H9 (cell line): ENCODE measurements at regions not wholly inside any gene's neighbourhood (a gene's known extent, or its start where the extent isn't known, plus 50 kb on each side); places are given as distances from the start of the nearest gene placed in this dataset.

Experiments
- DNase-seq: peaks from one replicate; pipeline ENCODE4 v3.0.0-alpha.2; 2017
- H2AFZ ChIP-seq: one replicate; pipeline ENCODE4 v1.6.1; 2013; ENCODE audit warnings: mild to moderate bottlenecking, low read length, control low read depth, moderate library complexity
- H2AK5ac ChIP-seq: 2 replicates; pipeline ENCODE4 v1.6.1; 2013; ENCODE audit warnings: low read length, control low read depth, mixed read lengths; ENCODE audit not compliant: insufficient read length
- H2BK120ac ChIP-seq: one replicate; pipeline ENCODE4 v1.6.1; 2013; ENCODE audit warnings: low read depth, mild to moderate bottlenecking, low read length, control low read depth, inconsistent platforms; ENCODE audit not compliant: poor library complexity, severe bottlenecking
- H2BK12ac ChIP-seq: 2 replicates; pipeline ENCODE4 v1.6.1; 2013; ENCODE audit warnings: low read length, control low read depth, mixed read lengths, low read depth; ENCODE audit not compliant: insufficient read length
- H2BK15ac ChIP-seq: 2 replicates; pipeline ENCODE4 v1.6.1; 2013; ENCODE audit warnings: low read depth, low read length, control low read depth
- H2BK20ac ChIP-seq: one replicate; pipeline ENCODE4 v1.6.1; 2013; ENCODE audit warnings: low read depth, mild to moderate bottlenecking, low read length, control low read depth, inconsistent platforms; ENCODE audit not compliant: poor library complexity, severe bottlenecking
- H2BK5ac ChIP-seq: 2 replicates; pipeline ENCODE4 v1.6.1; 2013; ENCODE audit warnings: low read length, control low read depth, mixed read lengths; ENCODE audit not compliant: insufficient read length
- H3K14ac ChIP-seq: 2 replicates; pipeline ENCODE4 v1.6.1; 2013; ENCODE audit warnings: low read length, control low read depth; ENCODE audit not compliant: insufficient read depth
- H3K18ac ChIP-seq: 2 replicates; pipeline ENCODE4 v1.6.1; 2013; ENCODE audit warnings: low read depth, mild to moderate bottlenecking, mixed read lengths, low read length, control low read depth; ENCODE audit not compliant: insufficient read length
- H3K23ac ChIP-seq: 2 replicates; pipeline ENCODE4 v1.6.1; 2013; ENCODE audit warnings: low read length, control low read depth, mixed read lengths, low read depth; ENCODE audit not compliant: insufficient read length
- H3K23me2 ChIP-seq: 2 replicates; pipeline ENCODE4 v1.6.1; 2013; ENCODE audit warnings: low read depth, mild to moderate bottlenecking, mixed read lengths, low read length, control low read depth; ENCODE audit not compliant: insufficient read length, poor library complexity, severe bottlenecking
- H3K27ac ChIP-seq: 2 replicates; pipeline ENCODE4 v1.5.1; 2013; ENCODE audit warnings: low read length, control low read depth, mixed read lengths, low read depth; ENCODE audit not compliant: insufficient read length
- H3K27me3 ChIP-seq: 2 replicates; pipeline ENCODE4 v1.6.1; 2013; ENCODE audit warnings: low read length, control low read depth, inconsistent platforms; ENCODE audit not compliant: insufficient read depth
- H3K4ac ChIP-seq: 2 replicates; pipeline ENCODE4 v1.6.1; 2013; ENCODE audit warnings: low read depth, mild to moderate bottlenecking, control low read depth, inconsistent platforms, low read length, moderate library complexity
- H3K4me1 ChIP-seq: 2 replicates; pipeline ENCODE4 v1.6.1; 2013; ENCODE audit warnings: low read length, control low read depth, inconsistent platforms; ENCODE audit not compliant: insufficient read depth
- H3K4me2 ChIP-seq: 2 replicates; pipeline ENCODE4 v1.6.1; 2013; ENCODE audit warnings: low read length, control low read depth, mixed read lengths; ENCODE audit not compliant: insufficient read length, insufficient read depth
- H3K56ac ChIP-seq: 2 replicates; pipeline ENCODE4 v1.6.1; 2013; ENCODE audit warnings: low read depth, mild to moderate bottlenecking, mixed read lengths, low read length, control low read depth; ENCODE audit not compliant: insufficient read length
- H3K79me1 ChIP-seq: 2 replicates; pipeline ENCODE4 v1.6.1; 2013; ENCODE audit warnings: low read depth, mild to moderate bottlenecking, moderate library complexity, low read length, control low read depth, inconsistent platforms; ENCODE audit not compliant: insufficient read depth, poor library complexity, severe bottlenecking
- H3K79me2 ChIP-seq: 2 replicates; pipeline ENCODE4 v1.6.1; 2013; ENCODE audit warnings: low read length, control low read depth, inconsistent platforms; ENCODE audit not compliant: insufficient read depth
- H3K9ac ChIP-seq: 2 replicates; pipeline ENCODE4 v1.6.1; 2013; ENCODE audit warnings: low read length, control low read depth, mixed read lengths; ENCODE audit not compliant: insufficient read length; ENCODE audit errors: extremely low read depth
- H3K9me3 ChIP-seq: one replicate; pipeline ENCODE4 v1.6.1; 2013; ENCODE audit warnings: low read depth, low read length, inconsistent platforms; ENCODE audit not compliant: control insufficient read depth
- H3T11ph ChIP-seq: one replicate; pipeline ENCODE4 v1.6.1; 2013; ENCODE audit warnings: mild to moderate bottlenecking, low read length, control low read depth, inconsistent platforms
- H4K20me1 ChIP-seq: one replicate; pipeline ENCODE4 v1.6.1; 2013; ENCODE audit not compliant: control insufficient read depth, insufficient read length, insufficient read depth
- H4K5ac ChIP-seq: 2 replicates; pipeline ENCODE4 v1.6.1; 2013; ENCODE audit warnings: low read depth, mild to moderate bottlenecking, mixed read lengths, low read length, control low read depth; ENCODE audit not compliant: insufficient read length
- H4K8ac ChIP-seq: replicated peaks from 2 replicates; pipeline ENCODE4 v1.6.1; 2013; ENCODE audit warnings: low read length, control low read depth, mixed read lengths, low read depth; ENCODE audit not compliant: insufficient read length
- H4K91ac ChIP-seq: 2 replicates; pipeline ENCODE4 v1.6.1; 2013; ENCODE audit warnings: low read depth, mild to moderate bottlenecking, moderate library complexity, mixed read lengths, low read length, control low read depth; ENCODE audit not compliant: insufficient read length
- H3K27ac Mint-ChIP-seq, 3 experiments: 2 replicates in 2 of 3; 3 replicates in 1 of 3; pipeline ENCODE4 v1.8.0; 2020 to 2021; ENCODE audit warnings: mixed read lengths in 3 of 3, mild to moderate bottlenecking in 1 of 3, moderate library complexity in 1 of 3
- H3K27me3 Mint-ChIP-seq: 2 replicates; pipeline ENCODE4 v1.8.0; 2021; ENCODE audit warnings: low read depth, mild to moderate bottlenecking, moderate library complexity, mixed read lengths
- H3K36me3 Mint-ChIP-seq, 3 experiments: 2 replicates in 2 of 3; 3 replicates in 1 of 3; pipeline ENCODE4 v1.8.0; 2020 to 2021; ENCODE audit warnings: low read depth in 3 of 3, mixed read lengths in 3 of 3; ENCODE audit not compliant: insufficient read depth in 1 of 3
- H3K4me1 Mint-ChIP-seq, 2 experiments: 2 replicates each; pipeline ENCODE4 v1.8.0; 2020; ENCODE audit warnings: mixed read lengths in 2 of 2
- H3K4me3 Mint-ChIP-seq, 2 experiments: 2 replicates in 1 of 2; 3 replicates in 1 of 2; pipeline ENCODE4 v1.8.0; 2020 to 2021; ENCODE audit warnings: mild to moderate bottlenecking in 2 of 2, mixed read lengths in 2 of 2, moderate library complexity in 1 of 2
- H3K9me3 Mint-ChIP-seq, 2 experiments: 2 replicates in 1 of 2; 3 replicates in 1 of 2; pipeline ENCODE4 v1.8.0; 2020; ENCODE audit warnings: mild to moderate bottlenecking in 2 of 2, mixed read lengths in 2 of 2, moderate library complexity in 1 of 2
- CTCF ChIP-seq: fragments of 200-600 bp; sonication (generic); conservative IDR thresholded peaks from 3 replicates; pipeline ENCODE4 v1.8.0; 2021; ENCODE audit warnings: antibody characterized with exemption, mild to moderate bottlenecking

- no peak overlapping the region for H3K18ac ChIP-seq
- Mint-ChIP-seq H3K36me3 (peaks cover 0 to 11% (median 3%) of the 10 kb centered on the region in 3 experiments; a peak in 4 of 7 replicates), H3K4me1 (no peaks in the 10 kb centered on the region), H3K9me3 (peaks cover 6 to 11% of the 10 kb centered on the region in 2 experiments), H3K27ac (no peak overlapping the region; a peak in 2 of 7 replicates), H3K27me3 (no peaks in the 10 kb centered on the region; the same call in 1 of the 2 replicates), H3K4me3 (no peak overlapping the region; a peak in 1 of 5 replicates)
- H3K23me2 ChIP-seq = no peaks in the 10 kb centered on the region
- H2AK5ac ChIP-seq = no peak overlapping the region
- no peak overlapping the region for H3K4ac ChIP-seq
- H3K9me3 ChIP-seq = no peaks in the 10 kb centered on the region
- no peaks in the 10 kb centered on the region for H3K79me2 ChIP-seq
- no peak overlapping the region for H3T11ph ChIP-seq
- no peak overlapping the region for H2BK5ac ChIP-seq
- H3K27me3 ChIP-seq = no peaks in the 10 kb centered on the region
- H4K20me1 ChIP-seq = no peaks in the 10 kb centered on the region
- H2BK15ac ChIP-seq = no peak overlapping the region
- H3K4me2 ChIP-seq = no peak overlapping the region
- no peak overlapping the region for H3K27ac ChIP-seq
- no peak for DNase-seq
- H3K4me1 ChIP-seq = no peaks in the 10 kb centered on the region
- H4K91ac ChIP-seq = no peak overlapping the region
- H3K14ac ChIP-seq = no peak overlapping the region
- no peak overlapping the region for H3K23ac ChIP-seq
- H4K5ac ChIP-seq = no peak overlapping the region
- no peak overlapping the region for H2BK20ac ChIP-seq
- no peak overlapping the region for H2BK120ac ChIP-seq
- no peak overlapping the region for H3K56ac ChIP-seq
- H4K8ac ChIP-seq = no peak overlapping the region
- no peaks in the 10 kb centered on the region for H3K79me1 ChIP-seq
- H2BK12ac ChIP-seq = no peak overlapping the region
- H3K9ac ChIP-seq = no peak overlapping the region
- no peak overlapping the region for H2AFZ ChIP-seq
- no peak for TF ChIP-seq CTCF
Measured at GRCh38 chr3:135844386-135844785, 121.1 kb upstream of the PPP2R3A start.
